HepG2 (cell line): ENCODE measurements at regions not wholly inside any gene's neighbourhood (a gene's known extent, or its start where the extent isn't known, plus 50 kb on each side); places are given as distances from the start of the nearest gene placed in this dataset.

Experiments
- ATAC-seq: fragments of 200-7000 bp; cut with Tn5 transposase; 3 replicates; pipeline ENCODE4 v1.9.1; 2020; ENCODE audit warnings: mild to moderate bottlenecking, moderate library complexity
- BruUV-seq: library from RNA; stranded (reverse); fragments of 400-500 nt; replicated peaks from 2 replicates; lab custom pipeline; 2021; lab: Mats Ljungman, UMichigan
- CTCF ChIA-PET: fragments of 300-600 bp; formaldehyde crosslinking; extraction: SDS; loops from one replicate; lab custom pipeline; 2021; ENCODE audit warnings: low total read pairs, inconsistent platforms, low intra/inter-chr PET ratio; lab: Yijun Ruan, JAX
- POLR2A ChIA-PET: fragments of 350-600 bp; sonication (Branson Sonifier 250); formaldehyde crosslinking; loops from one replicate; lab custom pipeline; 2020; ENCODE audit warnings: antibody characterized with exemption, inconsistent platforms; lab: Yijun Ruan, JAX
- DNase-seq: peaks from one replicate; pipeline ENCODE4 v3.0.0-alpha.2; 2015; ENCODE audit warnings: low spot score
- FAIRE-seq: peaks from 3 replicates; lab custom pipeline; 2011; peaks lifted over from hg19 to GRCh38; lab: Jason Lieb, UNC
- H2AFZ ChIP-seq: one replicate; pipeline ENCODE4 v1.6.1; 2011; ENCODE audit warnings: low read length, inconsistent platforms
- H3K27ac ChIP-seq: fragments of 300-600 bp; 3 replicates; pipeline ENCODE4 v1.8.0; 2011; ENCODE audit warnings: mixed run types, mild to moderate bottlenecking, mixed read lengths, low read length, inconsistent platforms; ENCODE audit not compliant: insufficient read depth; ENCODE audit errors: extremely low read length
- H3K27me3 ChIP-seq, 2 experiments: fragments of 200-600 bp in 1 of 2; 2 replicates in 1 of 2; 3 replicates in 1 of 2; pipeline versions ENCODE4 v1.6.0 to v1.8.0; 2011; ENCODE audit warnings: low read length in 2 of 2, mild to moderate bottlenecking in 2 of 2, moderate library complexity in 2 of 2, inconsistent platforms in 1 of 2; ENCODE audit not compliant: insufficient read depth in 2 of 2, control insufficient read depth in 1 of 2
- H3K36me3 ChIP-seq, 2 experiments: fragments of 200-600 bp in 1 of 2; replicated peaks in 1 of 2; 2 replicates in 1 of 2; 3 replicates in 1 of 2; pipeline versions ENCODE4 v1.5.1 to v1.8.0; 2011; ENCODE audit warnings: low read length in 2 of 2, inconsistent platforms in 1 of 2; ENCODE audit not compliant: insufficient read depth in 2 of 2, control insufficient read depth in 1 of 2
- H3K4me1 ChIP-seq: 2 replicates; pipeline ENCODE4 v1.5.1; 2012; ENCODE audit warnings: low read length, inconsistent platforms; ENCODE audit not compliant: insufficient read depth
- H3K4me2 ChIP-seq: 2 replicates; pipeline ENCODE4 v1.6.0; 2011; ENCODE audit warnings: low read depth, low read length, inconsistent platforms
- H3K4me3 ChIP-seq, 3 experiments: fragments of 200-600 bp in 1 of 3; sonication (generic), shearing (Covaris generic) in 1 of 3; replicated peaks in 1 of 3; 2 replicates each; pipeline ENCODE4 v1.5.1; 2011 to 2016; ENCODE audit warnings: low read length in 3 of 3, inconsistent platforms in 2 of 3, low read depth in 2 of 3, mild to moderate bottlenecking in 2 of 3, control low read depth in 1 of 3, mixed read lengths in 1 of 3; ENCODE audit not compliant: insufficient read depth in 1 of 3
- H3K79me2 ChIP-seq: one replicate; pipeline ENCODE4 v1.6.1; 2011; ENCODE audit warnings: low read length, inconsistent platforms; ENCODE audit not compliant: insufficient read depth
- H3K9ac ChIP-seq: 2 replicates; pipeline ENCODE4 v1.6.0; 2011; ENCODE audit warnings: mild to moderate bottlenecking, low read depth, low read length, inconsistent platforms; ENCODE audit not compliant: insufficient read depth
- H3K9me3 ChIP-seq: 2 replicates; pipeline ENCODE4 v1.5.1; 2012; ENCODE audit warnings: mild to moderate bottlenecking, low read length
- H4K20me1 ChIP-seq: 2 replicates; pipeline ENCODE4 v1.6.0; 2011; ENCODE audit warnings: inconsistent platforms, mild to moderate bottlenecking, low read length, moderate library complexity; ENCODE audit not compliant: insufficient read depth
- ARID2 ChIP-seq: sonication (generic); formaldehyde crosslinking; IDR thresholded peaks from 2 replicates; pipeline ENCODE4 v1.8.1; 2022; ENCODE audit warnings: mild to moderate bottlenecking, missing genetic modification reagents, borderline replicate concordance
- ARNT2 ChIP-seq: sonication (generic); formaldehyde crosslinking; IDR thresholded peaks from 2 replicates; pipeline ENCODE4 v1.8.0; 2022; ENCODE audit warnings: mild to moderate bottlenecking, low read depth, missing genetic modification reagents, moderate library complexity
- ATF4 ChIP-seq, 2 experiments: fragments of 450-650 bp in 1 of 2; sonication (generic) in 1 of 2; formaldehyde crosslinking; IDR thresholded peaks; 2 replicates each; pipeline versions ENCODE4 v1.5.0 to v1.8.0; 2020 to 2022; ENCODE audit warnings: mild to moderate bottlenecking in 1 of 2, missing genetic modification reagents in 1 of 2
- BCL6 ChIP-seq: IDR thresholded peaks from 2 replicates; pipeline ENCODE4 v1.6.1; 2016; ENCODE audit warnings: missing genetic modification reagents, missing compliant biosample characterization
- CBFB ChIP-seq: sonication (generic); formaldehyde crosslinking; IDR thresholded peaks from 2 replicates; pipeline ENCODE4 v1.4.0; 2020; ENCODE audit warnings: missing genetic modification reagents
- CEBPG ChIP-seq: IDR thresholded peaks from 2 replicates; pipeline ENCODE4 v1.6.1; 2016
- EP300 ChIP-seq, 3 experiments: sonication (generic) in 1 of 3; formaldehyde crosslinking in 1 of 3; IDR thresholded peaks; 2 replicates each; pipeline versions ENCODE4 v1.5.1 to v1.6.1; 2011 to 2020; ENCODE audit warnings: low read depth in 2 of 3, low read length in 2 of 3, borderline replicate concordance in 1 of 3, improper control_type of control experiment in 1 of 3, mild to moderate bottlenecking in 1 of 3, missing genetic modification reagents in 1 of 3, moderate library complexity in 1 of 3
- FOXA3 ChIP-seq: IDR thresholded peaks from 2 replicates; pipeline ENCODE4 v1.6.1; 2016; ENCODE audit warnings: missing genetic modification reagents, missing compliant biosample characterization
- FOXJ3 ChIP-seq: sonication (generic); formaldehyde crosslinking; IDR thresholded peaks from 2 replicates; pipeline ENCODE4 v1.4.0; 2020; ENCODE audit warnings: missing genetic modification reagents, mild to moderate bottlenecking, borderline replicate concordance
- GATAD2A ChIP-seq: IDR thresholded peaks from 2 replicates; pipeline ENCODE4 v1.6.1; 2016
- ISL2 ChIP-seq: sonication (generic); formaldehyde crosslinking; IDR thresholded peaks from 2 replicates; pipeline ENCODE4 v1.5.0; 2020; ENCODE audit warnings: missing genetic modification reagents
- NKX3-1 ChIP-seq: sonication (generic); formaldehyde crosslinking; IDR thresholded peaks from 2 replicates; pipeline ENCODE4 v1.5.0; 2020; ENCODE audit warnings: missing genetic modification reagents
- YEATS2 ChIP-seq: sonication (generic); formaldehyde crosslinking; IDR thresholded peaks from 2 replicates; pipeline ENCODE4 v1.4.0; 2020; ENCODE audit warnings: missing genetic modification reagents, borderline replicate concordance
- ZFAT ChIP-seq: sonication (generic); formaldehyde crosslinking; conservative IDR thresholded peaks from 2 replicates; pipeline ENCODE4 v1.8.1; 2023; ENCODE audit warnings: missing genetic modification reagents, inconsistent platforms
- ZNF276 ChIP-seq: sonication (generic); formaldehyde crosslinking; IDR thresholded peaks from 2 replicates; pipeline ENCODE4 v1.4.0; 2020; ENCODE audit warnings: mild to moderate bottlenecking, low read depth, missing genetic modification reagents
- ZNF619 ChIP-seq: sonication (generic); formaldehyde crosslinking; IDR thresholded peaks from 2 replicates; pipeline ENCODE4 v1.4.0; 2020; ENCODE audit warnings: mild to moderate bottlenecking, missing genetic modification reagents
- WGBS: methylation state at CpG from one replicate; pipeline ENCODE4 v1.1.6; 2017; ENCODE audit warnings: low lambda C conversion rate; 5-methylcytosine and 5-hydroxymethylcytosine counted together
- in situ Hi-C: cut with HindIII; loops from 2 replicates; pipeline ENCODE4 v1.10.0; 2017; ENCODE audit warnings: low pct_unique_long_range_greater_than_20kb; ENCODE audit not compliant: extremely low pct_ligation_motif_present
- intact Hi-C: fragments of 100-400 bp; cut with micrococcal nuclease; formaldehyde crosslinking; loops from one replicate; pipeline ENCODE4 v1.10.0; 2022; ENCODE audit not compliant: unreplicated experiment
- TF ChIP-seq, protein P1 (sequence below): IDR thresholded peaks from 2 replicates; pipeline ENCODE4 v1.4.0; 2020; ENCODE audit warnings: mild to moderate bottlenecking, missing genetic modification reagents

DNA sequence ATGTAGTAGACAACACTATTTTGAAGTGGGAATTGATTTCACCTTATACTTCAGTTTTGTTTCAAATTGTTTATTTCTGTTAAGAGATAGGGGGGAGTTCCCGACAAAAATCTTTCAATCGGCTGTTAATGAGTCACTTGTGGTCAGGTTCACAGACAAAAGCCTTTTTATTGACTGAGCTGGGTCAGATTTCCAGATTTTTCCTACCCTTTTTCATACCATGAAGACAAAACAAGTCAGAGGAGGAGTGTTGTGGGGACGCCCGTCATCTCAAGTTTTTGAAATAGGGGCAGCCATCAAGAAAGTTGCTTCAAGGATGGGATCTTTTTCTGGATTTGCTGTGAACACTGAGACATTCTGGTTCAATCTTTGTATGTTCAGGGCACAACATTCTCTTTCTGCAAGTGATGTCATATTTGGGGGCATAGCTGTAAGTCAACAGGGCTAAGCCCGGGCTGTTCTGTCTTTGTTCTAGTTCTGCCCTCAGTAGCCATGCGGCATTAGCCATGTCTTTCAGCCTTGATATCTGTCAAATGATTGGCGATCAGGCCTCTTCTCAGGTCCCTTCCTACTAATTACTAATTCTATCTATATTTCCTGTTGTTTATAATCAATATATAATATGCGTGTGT, 496.0 kb upstream of the MARCKS start:
- Histone ChIP-seq H3K36me3 (no peaks in the 10 kb centered on the region), H3K27me3 (no peaks in the 10 kb centered on the region), H3K79me2 (no peaks in the 10 kb centered on the region), H3K4me2 (peak overlapping the region; percentile 56), H3K4me1 (peaks cover 76% of the 10 kb centered on the region), H4K20me1 (no peaks in the 10 kb centered on the region), H3K9ac (peak overlapping the region; percentile 27; the same call in 1 of the 2 replicates), H3K9me3 (no peaks in the 10 kb centered on the region), H3K27ac (peak overlapping the region; percentile 58), H2AFZ (peak overlapping the region; percentile 81), H3K4me3 (peak overlapping the region in 1 of 3 experiments; percentile 32; a peak in 1 of 6 replicates)
- 45% methylated on average over 8 of the region's 8 CpGs for WGBS
- intact Hi-C loops (loop anchor here (1.0 kb wide), 1 partner anchor 9 kb away; no protein-coding TSS in a partner anchor), in situ Hi-C loops (no loop called here)
- CTCF ChIA-PET: no interaction called here
- POLR2A ChIA-PET: interaction anchor here (0.7 to 1.2 kb wide), 4 partner anchors 9 to 497 kb away, joined by 3 to 15 read pairs (median 4); no protein-coding TSS in a partner anchor
- DNase-seq (peak; percentile 82), FAIRE-seq (no peak), ATAC-seq (peak; percentile 68)
- BruUV-seq: TSS peak; percentile 85
- 0 out of 2 replicates have a peak, but pooled peaks have one; percentile 57 for TF ChIP-seq CBFB (CRISPR knock-in tag)
- TF ChIP-seq ARID2 (CRISPR knock-in tag): 0 out of 2 replicates have a peak, but pooled peaks have one; percentile 19
- peak; percentile 35; the same call in 1 of the 2 replicates for TF ChIP-seq BCL6 (CRISPR knock-in tag)
- peak; percentile 60 for TF ChIP-seq GATAD2A (CRISPR knock-in tag)
- peak; percentile 67; the same call in 1 of the 2 replicates for TF ChIP-seq NKX3-1 (CRISPR knock-in tag)
- TF ChIP-seq, protein P1, sequence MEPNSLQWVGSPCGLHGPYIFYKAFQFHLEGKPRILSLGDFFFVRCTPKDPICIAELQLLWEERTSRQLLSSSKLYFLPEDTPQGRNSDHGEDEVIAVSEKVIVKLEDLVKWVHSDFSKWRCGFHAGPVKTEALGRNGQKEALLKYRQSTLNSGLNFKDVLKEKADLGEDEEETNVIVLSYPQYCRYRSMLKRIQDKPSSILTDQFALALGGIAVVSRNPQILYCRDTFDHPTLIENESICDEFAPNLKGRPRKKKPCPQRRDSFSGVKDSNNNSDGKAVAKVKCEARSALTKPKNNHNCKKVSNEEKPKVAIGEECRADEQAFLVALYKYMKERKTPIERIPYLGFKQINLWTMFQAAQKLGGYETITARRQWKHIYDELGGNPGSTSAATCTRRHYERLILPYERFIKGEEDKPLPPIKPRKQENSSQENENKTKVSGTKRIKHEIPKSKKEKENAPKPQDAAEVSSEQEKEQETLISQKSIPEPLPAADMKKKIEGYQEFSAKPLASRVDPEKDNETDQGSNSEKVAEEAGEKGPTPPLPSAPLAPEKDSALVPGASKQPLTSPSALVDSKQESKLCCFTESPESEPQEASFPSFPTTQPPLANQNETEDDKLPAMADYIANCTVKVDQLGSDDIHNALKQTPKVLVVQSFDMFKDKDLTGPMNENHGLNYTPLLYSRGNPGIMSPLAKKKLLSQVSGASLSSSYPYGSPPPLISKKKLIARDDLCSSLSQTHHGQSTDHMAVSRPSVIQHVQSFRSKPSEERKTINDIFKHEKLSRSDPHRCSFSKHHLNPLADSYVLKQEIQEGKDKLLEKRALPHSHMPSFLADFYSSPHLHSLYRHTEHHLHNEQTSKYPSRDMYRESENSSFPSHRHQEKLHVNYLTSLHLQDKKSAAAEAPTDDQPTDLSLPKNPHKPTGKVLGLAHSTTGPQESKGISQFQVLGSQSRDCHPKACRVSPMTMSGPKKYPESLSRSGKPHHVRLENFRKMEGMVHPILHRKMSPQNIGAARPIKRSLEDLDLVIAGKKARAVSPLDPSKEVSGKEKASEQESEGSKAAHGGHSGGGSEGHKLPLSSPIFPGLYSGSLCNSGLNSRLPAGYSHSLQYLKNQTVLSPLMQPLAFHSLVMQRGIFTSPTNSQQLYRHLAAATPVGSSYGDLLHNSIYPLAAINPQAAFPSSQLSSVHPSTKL (CRISPR knock-in tag): peak; percentile 68
- TF ChIP-seq ISL2: 0 out of 2 replicates have a peak, but pooled peaks have one; percentile 15
- no peak for TF ChIP-seq ZNF276 (CRISPR knock-in tag)
- peak in 1 of 2 experiments; percentile 47; a peak in 1 of 4 replicates for TF ChIP-seq EP300 (IDR thresholded peaks at IDR 0.05; ENCODE audit: low read depth in 2 of 2, low read length in 2 of 2)
- TF ChIP-seq EP300 (CRISPR knock-in tag; IDR thresholded peaks at IDR 0.05; ENCODE audit: borderline replicate concordance): 0 out of 2 replicates have a peak, but pooled peaks have one; percentile 14
- TF ChIP-seq YEATS2 (CRISPR knock-in tag): no peak
- peak; percentile 37; the same call in 1 of the 2 replicates for TF ChIP-seq FOXJ3 (CRISPR knock-in tag)
- TF ChIP-seq ARNT2: no peak
- TF ChIP-seq ATF4 (CRISPR knock-in tag; IDR thresholded peaks at IDR 0.05): 0 out of 4 replicates have a peak, but pooled peaks of 1 of the 2 experiments have one; percentile 8
- no peak for TF ChIP-seq CEBPG
- no peak for TF ChIP-seq ZFAT (CRISPR knock-in tag)
- TF ChIP-seq ZNF619 (CRISPR knock-in tag): no peak
- peak; percentile 26; the same call in 1 of the 2 replicates for TF ChIP-seq FOXA3 (CRISPR knock-in tag)
